H9 (cell line): ENCODE measurements at regions not wholly inside any gene's neighbourhood (a gene's known extent, or its start where the extent isn't known, plus 50 kb on each side); places are given as distances from the start of the nearest gene placed in this dataset.

Experiments used
- DNase-seq: peaks from one replicate; pipeline ENCODE4 v3.0.0-alpha.2; 2017
- H2AFZ ChIP-seq: one replicate; pipeline ENCODE4 v1.6.1; 2013; ENCODE audit warnings: mild to moderate bottlenecking, low read length, control low read depth, moderate library complexity
- H2AK5ac ChIP-seq: 2 replicates; pipeline ENCODE4 v1.6.1; 2013; ENCODE audit warnings: low read length, control low read depth, mixed read lengths; ENCODE audit not compliant: insufficient read length
- H2BK120ac ChIP-seq: one replicate; pipeline ENCODE4 v1.6.1; 2013; ENCODE audit warnings: low read depth, mild to moderate bottlenecking, low read length, control low read depth, inconsistent platforms; ENCODE audit not compliant: poor library complexity, severe bottlenecking
- H2BK12ac ChIP-seq: 2 replicates; pipeline ENCODE4 v1.6.1; 2013; ENCODE audit warnings: low read length, control low read depth, mixed read lengths, low read depth; ENCODE audit not compliant: insufficient read length
- H2BK15ac ChIP-seq: 2 replicates; pipeline ENCODE4 v1.6.1; 2013; ENCODE audit warnings: low read depth, low read length, control low read depth
- H2BK20ac ChIP-seq: one replicate; pipeline ENCODE4 v1.6.1; 2013; ENCODE audit warnings: low read depth, mild to moderate bottlenecking, low read length, control low read depth, inconsistent platforms; ENCODE audit not compliant: poor library complexity, severe bottlenecking
- H2BK5ac ChIP-seq: 2 replicates; pipeline ENCODE4 v1.6.1; 2013; ENCODE audit warnings: low read length, control low read depth, mixed read lengths; ENCODE audit not compliant: insufficient read length
- H3K14ac ChIP-seq: 2 replicates; pipeline ENCODE4 v1.6.1; 2013; ENCODE audit warnings: low read length, control low read depth; ENCODE audit not compliant: insufficient read depth
- H3K18ac ChIP-seq: 2 replicates; pipeline ENCODE4 v1.6.1; 2013; ENCODE audit warnings: low read depth, mild to moderate bottlenecking, mixed read lengths, low read length, control low read depth; ENCODE audit not compliant: insufficient read length
- H3K23ac ChIP-seq: 2 replicates; pipeline ENCODE4 v1.6.1; 2013; ENCODE audit warnings: low read length, control low read depth, mixed read lengths, low read depth; ENCODE audit not compliant: insufficient read length
- H3K23me2 ChIP-seq: 2 replicates; pipeline ENCODE4 v1.6.1; 2013; ENCODE audit warnings: low read depth, mild to moderate bottlenecking, mixed read lengths, low read length, control low read depth; ENCODE audit not compliant: insufficient read length, poor library complexity, severe bottlenecking
- H3K27ac ChIP-seq: 2 replicates; pipeline ENCODE4 v1.5.1; 2013; ENCODE audit warnings: low read length, control low read depth, mixed read lengths, low read depth; ENCODE audit not compliant: insufficient read length
- H3K27me3 ChIP-seq: 2 replicates; pipeline ENCODE4 v1.6.1; 2013; ENCODE audit warnings: low read length, control low read depth, inconsistent platforms; ENCODE audit not compliant: insufficient read depth
- H3K4ac ChIP-seq: 2 replicates; pipeline ENCODE4 v1.6.1; 2013; ENCODE audit warnings: low read depth, mild to moderate bottlenecking, control low read depth, inconsistent platforms, low read length, moderate library complexity
- H3K4me1 ChIP-seq: 2 replicates; pipeline ENCODE4 v1.6.1; 2013; ENCODE audit warnings: low read length, control low read depth, inconsistent platforms; ENCODE audit not compliant: insufficient read depth
- H3K4me2 ChIP-seq: 2 replicates; pipeline ENCODE4 v1.6.1; 2013; ENCODE audit warnings: low read length, control low read depth, mixed read lengths; ENCODE audit not compliant: insufficient read length, insufficient read depth
- H3K56ac ChIP-seq: 2 replicates; pipeline ENCODE4 v1.6.1; 2013; ENCODE audit warnings: low read depth, mild to moderate bottlenecking, mixed read lengths, low read length, control low read depth; ENCODE audit not compliant: insufficient read length
- H3K79me1 ChIP-seq: 2 replicates; pipeline ENCODE4 v1.6.1; 2013; ENCODE audit warnings: low read depth, mild to moderate bottlenecking, moderate library complexity, low read length, control low read depth, inconsistent platforms; ENCODE audit not compliant: insufficient read depth, poor library complexity, severe bottlenecking
- H3K79me2 ChIP-seq: 2 replicates; pipeline ENCODE4 v1.6.1; 2013; ENCODE audit warnings: low read length, control low read depth, inconsistent platforms; ENCODE audit not compliant: insufficient read depth
- H3K9ac ChIP-seq: 2 replicates; pipeline ENCODE4 v1.6.1; 2013; ENCODE audit warnings: low read length, control low read depth, mixed read lengths; ENCODE audit not compliant: insufficient read length; ENCODE audit errors: extremely low read depth
- H3K9me3 ChIP-seq: one replicate; pipeline ENCODE4 v1.6.1; 2013; ENCODE audit warnings: low read depth, low read length, inconsistent platforms; ENCODE audit not compliant: control insufficient read depth
- H3T11ph ChIP-seq: one replicate; pipeline ENCODE4 v1.6.1; 2013; ENCODE audit warnings: mild to moderate bottlenecking, low read length, control low read depth, inconsistent platforms
- H4K20me1 ChIP-seq: one replicate; pipeline ENCODE4 v1.6.1; 2013; ENCODE audit not compliant: control insufficient read depth, insufficient read length, insufficient read depth
- H4K5ac ChIP-seq: 2 replicates; pipeline ENCODE4 v1.6.1; 2013; ENCODE audit warnings: low read depth, mild to moderate bottlenecking, mixed read lengths, low read length, control low read depth; ENCODE audit not compliant: insufficient read length
- H4K8ac ChIP-seq: replicated peaks from 2 replicates; pipeline ENCODE4 v1.6.1; 2013; ENCODE audit warnings: low read length, control low read depth, mixed read lengths, low read depth; ENCODE audit not compliant: insufficient read length
- H4K91ac ChIP-seq: 2 replicates; pipeline ENCODE4 v1.6.1; 2013; ENCODE audit warnings: low read depth, mild to moderate bottlenecking, moderate library complexity, mixed read lengths, low read length, control low read depth; ENCODE audit not compliant: insufficient read length
- H3K27ac Mint-ChIP-seq, 3 experiments: 2 replicates in 2 of 3; 3 replicates in 1 of 3; pipeline ENCODE4 v1.8.0; 2020 to 2021; ENCODE audit warnings: mixed read lengths in 3 of 3, mild to moderate bottlenecking in 1 of 3, moderate library complexity in 1 of 3
- H3K27me3 Mint-ChIP-seq: 2 replicates; pipeline ENCODE4 v1.8.0; 2021; ENCODE audit warnings: low read depth, mild to moderate bottlenecking, moderate library complexity, mixed read lengths
- H3K36me3 Mint-ChIP-seq, 3 experiments: 2 replicates in 2 of 3; 3 replicates in 1 of 3; pipeline ENCODE4 v1.8.0; 2020 to 2021; ENCODE audit warnings: low read depth in 3 of 3, mixed read lengths in 3 of 3; ENCODE audit not compliant: insufficient read depth in 1 of 3
- H3K4me1 Mint-ChIP-seq, 2 experiments: 2 replicates each; pipeline ENCODE4 v1.8.0; 2020; ENCODE audit warnings: mixed read lengths in 2 of 2
- H3K4me3 Mint-ChIP-seq, 2 experiments: 2 replicates in 1 of 2; 3 replicates in 1 of 2; pipeline ENCODE4 v1.8.0; 2020 to 2021; ENCODE audit warnings: mild to moderate bottlenecking in 2 of 2, mixed read lengths in 2 of 2, moderate library complexity in 1 of 2
- H3K9me3 Mint-ChIP-seq, 2 experiments: 2 replicates in 1 of 2; 3 replicates in 1 of 2; pipeline ENCODE4 v1.8.0; 2020; ENCODE audit warnings: mild to moderate bottlenecking in 2 of 2, mixed read lengths in 2 of 2, moderate library complexity in 1 of 2
- CTCF ChIP-seq: fragments of 200-600 bp; sonication (generic); conservative IDR thresholded peaks from 3 replicates; pipeline ENCODE4 v1.8.0; 2021; ENCODE audit warnings: antibody characterized with exemption, mild to moderate bottlenecking
- WGBS: extraction: QIAGEN DNeasy Blood & Tissue Kit; methylation state at CpG from one replicate; pipeline ENCODE4 v1.1.7; 2013; ENCODE audit warnings: missing lambda C conversion rate, low lambda C conversion rate, mixed read lengths; ENCODE audit not compliant: insufficient read length; ENCODE audit errors: extremely low coverage; 5-methylcytosine and 5-hydroxymethylcytosine counted together

DNA sequence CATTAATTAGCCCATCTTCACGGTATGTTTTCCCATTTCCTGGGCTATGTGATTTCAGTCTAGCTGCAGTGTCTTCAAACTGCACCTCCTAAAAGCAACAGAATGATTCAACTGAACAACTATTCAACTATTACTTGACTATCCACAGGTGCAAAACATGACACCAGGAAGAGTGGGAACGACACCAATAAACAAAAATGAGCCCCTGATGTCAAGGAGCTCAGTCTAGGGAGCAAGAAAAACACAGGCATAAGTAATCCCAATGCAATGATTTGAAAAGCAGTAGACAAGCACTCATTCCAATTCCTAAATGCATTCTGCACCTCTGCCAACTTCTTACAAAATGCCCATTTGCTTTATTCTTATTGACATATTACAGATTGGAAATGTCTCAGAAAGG lies 285.6 kb downstream of the ETS1 start:
- Histone ChIP-seq H4K20me1 (no peaks in the 10 kb centered on the region), H3T11ph (no peak overlapping the region), H2AFZ (no peak overlapping the region), H2BK15ac (no peak overlapping the region), H3K9me3 (no peaks in the 10 kb centered on the region), H3K18ac (no peak overlapping the region), H4K91ac (no peak overlapping the region), H2BK20ac (no peak overlapping the region), H3K27me3 (no peaks in the 10 kb centered on the region), H4K5ac (no peak overlapping the region), H3K79me2 (no peaks in the 10 kb centered on the region), H3K23me2 (no peaks in the 10 kb centered on the region), H3K27ac (no peak overlapping the region), H4K8ac (no peak overlapping the region), H3K56ac (no peak overlapping the region), H3K4me2 (no peak overlapping the region), H2AK5ac (no peak overlapping the region), H2BK5ac (no peak overlapping the region), H2BK12ac (no peak overlapping the region), H3K9ac (no peak overlapping the region), H3K4ac (no peak overlapping the region), H3K23ac (no peak overlapping the region), H3K4me1 (no peaks in the 10 kb centered on the region), H3K79me1 (no peaks in the 10 kb centered on the region), H3K14ac (no peak overlapping the region), H2BK120ac (no peak overlapping the region)
- TF ChIP-seq CTCF = no peak
- Mint-ChIP-seq H3K9me3 (peaks cover 3 to 4% of the 10 kb centered on the region in 2 experiments; a peak in 1 of 5 replicates), H3K4me1 (0 out of 4 replicates have a peak, but pooled peaks cover 0 to 3% of the 10 kb centered on the region in 2 experiments), H3K36me3 (no peaks in the 10 kb centered on the region), H3K27me3 (peaks cover 1% of the 10 kb centered on the region; the same call in 1 of the 2 replicates), H3K4me3 (no peak overlapping the region), H3K27ac (no peak overlapping the region)
- no CpG with 5 or more reads among the region's 2 CpGs for WGBS
- DNase-seq = no peak
